Eye (tissue), 1 donor: ENCODE measurements at regions not wholly inside any gene's neighbourhood (a gene's known extent, or its start where the extent isn't known, plus 50 kb on each side); places are given as distances from the start of the nearest gene placed in this dataset.
A peak's percentile ranks its signal among the peaks of the same experiment; 100 is the strongest.

Experiments
- DNase-seq: peaks from one replicate; pipeline ENCODE4 v3.0.0-alpha.2; 2015

DNA sequence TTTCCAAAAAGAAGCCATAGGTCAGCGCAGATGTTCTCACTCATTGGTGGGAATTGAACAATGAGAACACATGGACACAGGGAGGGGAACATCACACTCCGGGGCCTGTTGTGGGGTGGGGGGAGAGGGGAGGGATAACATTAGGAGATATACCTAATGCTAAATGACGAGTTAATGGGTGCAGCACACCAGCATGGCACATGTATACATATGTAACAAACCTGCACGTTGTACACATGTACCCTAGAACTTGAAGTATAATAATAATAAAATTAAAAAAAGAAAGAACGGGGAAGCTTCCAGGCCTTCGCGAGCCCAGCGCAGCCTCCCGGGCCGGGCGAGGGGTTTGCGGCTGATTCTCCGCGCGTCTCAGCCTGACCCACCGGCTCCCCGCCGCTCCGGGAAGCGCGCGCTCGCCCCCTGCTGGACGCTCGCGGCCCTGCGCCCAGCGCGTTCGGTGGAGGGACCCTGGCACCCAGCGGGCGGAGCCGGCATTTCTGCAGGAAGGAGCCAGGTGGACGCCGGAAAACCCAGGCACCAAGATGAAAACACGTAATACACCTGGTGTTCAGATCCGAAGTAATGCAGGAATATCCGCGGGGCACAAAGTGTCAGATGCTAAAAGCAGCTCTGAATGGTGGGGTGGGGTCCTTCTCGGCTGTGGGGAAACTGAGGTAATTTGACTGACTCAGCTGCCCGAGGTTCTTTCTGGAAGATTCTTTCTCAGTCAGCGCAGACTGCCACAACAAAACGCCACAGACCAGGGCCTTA is 67.1 kb upstream of the PPP1R26 start:
- DNase-seq: peak; percentile 93

DNA sequence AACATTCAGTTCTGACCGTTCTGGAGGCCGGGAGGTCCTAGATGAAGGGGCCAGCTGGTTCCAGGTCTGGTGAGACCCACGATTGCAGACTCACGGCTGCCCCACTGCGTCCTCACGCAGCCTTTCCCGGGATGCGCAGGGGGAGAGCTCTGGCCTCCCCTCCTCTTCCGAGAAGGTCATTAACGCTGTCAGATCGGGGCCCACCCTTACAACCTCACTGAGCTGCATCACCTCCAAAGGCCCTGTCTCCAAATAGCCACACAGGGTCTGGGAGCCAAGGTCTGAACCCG is 66.6 kb upstream of the PPP1R26 start:
- DNase-seq: no peak

DNA sequence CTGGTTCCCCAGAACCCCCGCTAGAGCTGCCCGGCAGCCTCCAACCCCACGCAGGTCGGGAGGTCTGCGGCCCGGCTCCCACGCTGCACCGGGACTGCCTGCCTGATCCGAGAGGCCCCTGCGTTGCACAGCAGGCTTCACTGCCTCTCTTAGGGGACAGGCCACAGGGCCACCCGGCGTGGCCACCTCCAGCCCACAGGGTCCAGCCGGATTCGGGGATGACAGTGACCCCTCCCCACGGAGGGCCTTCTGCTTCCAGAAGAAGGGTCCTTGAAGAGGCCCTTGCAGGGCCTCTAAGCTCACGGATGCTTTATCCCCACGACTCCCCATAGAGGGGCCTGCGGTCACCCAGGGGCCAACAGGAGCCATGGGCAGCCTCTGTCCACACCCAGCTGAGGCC is 66.1 kb upstream of the PPP1R26 start:
- no peak for DNase-seq

DNA sequence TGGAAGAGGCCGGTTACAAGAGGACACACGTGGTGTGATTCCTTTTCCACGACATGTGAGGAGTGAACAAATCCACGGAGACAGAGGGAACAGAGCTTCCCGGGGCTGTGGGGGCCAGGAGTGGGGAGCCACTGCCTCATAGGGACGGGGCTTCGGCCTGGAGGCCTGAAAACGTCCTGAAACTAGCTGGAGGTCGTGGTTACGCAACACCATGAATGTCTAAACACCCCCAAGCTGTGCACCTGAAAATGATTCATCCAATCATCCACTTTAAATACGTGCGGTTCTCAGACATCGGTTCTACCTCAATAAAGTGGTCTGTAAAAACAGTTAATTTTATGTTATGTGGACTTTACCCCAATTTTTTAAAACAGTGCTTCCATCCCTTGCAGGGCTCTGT is 65.3 kb upstream of the PPP1R26 start:
- no peak for DNase-seq

DNA sequence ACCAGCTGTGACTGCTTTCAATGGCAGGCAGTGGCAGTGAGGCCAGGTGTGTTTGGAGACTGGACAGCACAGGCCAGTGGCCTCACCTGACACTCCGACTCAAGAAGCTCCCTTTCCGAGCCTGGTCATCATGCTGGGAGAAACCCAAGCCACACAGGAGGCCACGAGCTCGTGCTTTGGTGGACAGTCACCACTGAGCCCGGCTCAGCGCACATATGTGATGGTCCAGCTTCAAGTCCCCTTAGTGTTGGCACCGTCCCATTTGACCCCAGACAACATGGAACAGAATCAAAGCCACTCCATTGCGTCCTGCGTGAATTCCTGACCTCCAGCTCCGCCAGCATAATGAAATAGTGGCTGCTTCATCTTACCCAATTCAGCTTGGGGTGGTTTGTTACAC is 64.0 kb upstream of the PPP1R26 start:
- DNase-seq: no peak

DNA sequence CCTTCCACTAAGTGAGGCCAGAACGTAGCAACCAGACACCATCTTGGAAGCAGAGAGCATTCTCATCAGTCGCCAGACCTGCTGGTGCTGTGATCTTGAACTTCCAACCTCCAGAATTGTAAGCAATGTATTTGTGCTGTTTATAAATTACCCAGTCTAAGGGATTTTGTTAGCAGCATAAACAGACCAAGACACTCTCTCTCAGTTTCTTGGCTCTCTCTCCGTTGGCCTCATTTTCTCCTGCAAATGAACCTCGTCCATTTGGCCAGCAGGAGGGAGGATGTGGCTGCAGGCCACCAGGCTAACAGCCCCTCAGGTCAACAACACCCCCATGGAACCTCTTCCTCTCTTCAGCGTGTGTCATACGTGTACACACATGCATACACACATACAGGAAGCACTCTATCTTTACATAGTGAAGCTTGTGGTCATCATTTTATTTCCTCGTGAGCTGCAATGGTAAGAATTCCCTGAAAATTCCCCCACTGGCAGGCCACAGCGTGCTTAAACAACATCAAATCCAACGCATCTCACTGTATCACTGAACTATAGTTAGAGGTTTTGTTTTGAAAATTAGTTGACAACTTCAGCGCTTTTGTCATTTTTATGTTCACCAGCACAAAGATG is 62.8 kb upstream of the PPP1R26 start:
- no peak for DNase-seq

DNA sequence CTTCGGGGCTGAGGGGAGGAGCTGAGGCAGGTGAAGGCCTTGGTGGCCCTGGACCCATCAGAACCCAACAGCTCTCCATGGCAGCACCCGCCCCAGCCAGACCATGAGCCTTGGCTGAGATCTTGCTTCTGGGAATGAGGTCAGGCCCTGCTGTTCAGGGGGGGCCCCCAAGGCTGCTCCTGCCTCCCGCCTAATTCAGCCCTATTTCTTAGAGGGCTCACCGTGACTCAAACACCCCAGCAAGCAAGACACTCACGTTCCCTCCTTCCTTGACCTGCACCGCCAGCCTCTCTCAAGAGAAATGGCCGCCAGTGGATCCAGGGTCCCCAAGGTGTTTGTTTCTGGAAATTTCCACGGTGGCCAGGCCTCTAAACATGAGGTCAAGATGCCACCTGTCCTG is 61.4 kb upstream of the PPP1R26 start:
- DNase-seq: no peak

DNA sequence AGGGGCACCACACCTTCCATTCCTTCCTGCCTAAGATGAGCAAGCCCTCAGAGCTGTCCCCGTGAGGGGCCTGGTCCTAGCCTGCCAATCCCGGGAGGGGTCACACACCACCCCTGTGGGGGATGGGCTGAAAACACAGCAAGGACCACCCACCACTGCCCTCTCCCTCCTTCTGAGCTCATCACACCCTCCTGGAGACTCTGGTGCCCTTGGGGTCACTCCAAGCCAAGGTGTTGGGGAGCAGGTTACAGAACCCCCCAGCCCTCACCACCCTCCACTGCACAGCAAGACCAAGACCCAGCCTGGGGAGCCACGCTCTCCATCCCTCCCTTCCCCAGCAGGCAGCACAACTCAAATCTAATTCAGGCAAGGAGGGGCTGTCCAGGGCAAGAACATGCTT is 60.5 kb upstream of the PPP1R26 start:
- DNase-seq: no peak

DNA sequence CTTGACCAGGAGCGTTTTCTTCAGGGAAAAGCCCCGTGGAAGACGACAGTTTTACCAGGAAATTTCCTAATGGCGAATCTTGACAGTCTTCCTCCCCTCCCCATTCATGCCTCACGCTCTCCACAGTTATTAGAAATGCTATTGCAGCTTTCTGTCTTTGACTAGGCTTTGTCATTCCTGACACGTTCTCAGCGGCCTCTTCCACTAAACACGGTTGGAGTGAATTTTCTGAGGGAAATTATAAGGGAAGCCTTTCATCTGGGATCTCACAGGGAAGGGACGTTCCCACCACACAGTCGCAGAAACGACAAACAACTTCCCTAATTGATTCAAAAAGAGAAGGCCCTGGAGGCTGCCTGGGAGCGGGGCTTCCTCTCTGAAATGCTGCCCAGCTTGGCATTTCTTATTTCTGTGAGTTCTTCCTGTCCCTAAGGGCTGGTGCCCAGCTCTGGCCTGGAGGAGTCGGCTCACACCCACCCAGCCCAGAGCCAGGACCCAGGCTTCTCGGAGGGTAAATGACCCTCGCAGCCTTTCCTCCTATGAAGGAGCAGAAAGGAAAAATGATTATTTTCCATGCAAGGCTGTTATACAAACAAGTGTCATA is 57.1 kb upstream of the PPP1R26 start:
- no peak for DNase-seq

DNA sequence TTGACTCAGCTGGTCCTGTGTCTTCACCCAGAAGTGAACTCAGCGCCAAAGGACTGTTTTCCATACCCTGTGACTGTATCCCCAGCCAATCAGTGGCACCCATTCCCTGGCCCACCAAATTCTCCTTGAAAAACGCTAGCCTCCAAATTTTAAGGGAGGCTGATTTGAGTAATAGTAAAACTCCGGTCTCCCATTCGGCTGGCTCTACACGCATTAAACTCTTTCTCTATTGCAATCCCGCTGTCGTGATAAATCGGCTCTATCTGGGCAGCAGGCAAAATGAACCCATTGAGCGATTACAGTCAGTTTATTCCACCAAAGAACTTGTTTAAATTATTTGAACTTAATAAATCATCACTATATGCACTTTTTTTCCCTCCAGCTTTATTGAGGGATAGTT is 55.9 kb upstream of the PPP1R26 start:
- DNase-seq: no peak
